Body of pancreas (tissue), 4 donors: ENCODE measurements at regions not wholly inside any gene's neighbourhood (a gene's known extent, or its start where the extent isn't known, plus 50 kb on each side); places are given as distances from the start of the nearest gene placed in this dataset.

Experiments
- ATAC-seq: fragments of 150-250 bp; one replicate; pipeline ENCODE4 v1.9.1; 2016
- DNase-seq, 4 donors: peaks; one replicate each; pipeline ENCODE4 v3.0.0-alpha.2; 2019
- H3K27ac ChIP-seq, 4 donors: fragments of 200-600 bp; sonication (generic); 1 replicate in 3 of 4; 2 replicates in 1 of 4; pipeline versions ENCODE4 v1.5.1 to v1.6.1; 2016 to 2019; ENCODE audit warnings: mild to moderate bottlenecking in 1 of 4, mixed read lengths in 1 of 4, moderate library complexity in 1 of 4
- H3K27me3 ChIP-seq, 2 donors: fragments of 200-600 bp; sonication (generic); one replicate each; pipeline ENCODE4 v1.6.0; 2016; ENCODE audit warnings: mild to moderate bottlenecking in 1 of 2
- H3K36me3 ChIP-seq, 2 donors: fragments of 200-600 bp; sonication (generic); replicated peaks in 1 of 2; 2 replicates each; pipeline ENCODE4 v1.5.1; 2016; ENCODE audit warnings: low read depth in 2 of 2; ENCODE audit not compliant: insufficient read depth in 1 of 2
- H3K4me1 ChIP-seq: fragments of 200-600 bp; sonication (generic); one replicate; pipeline ENCODE4 v1.6.0; 2016
- H3K4me3 ChIP-seq, 2 donors: fragments of 200-600 bp; sonication (generic); 1 replicate in 1 of 2; 2 replicates in 1 of 2; pipeline ENCODE4 v1.5.1; 2016 to 2019
- H3K9me3 ChIP-seq, 3 donors: fragments of 200-600 bp; sonication (generic); 1 replicate in 2 of 3; 2 replicates in 1 of 3; pipeline ENCODE4 v1.5.1; 2016
- POLR2A ChIP-seq, 3 donors: fragments of 450-650 bp; IDR thresholded peaks; one replicate each; pipeline ENCODE4 v1.6.1; 2016; ENCODE audit warnings: antibody characterized with exemption in 3 of 3, mild to moderate bottlenecking in 2 of 3
- WGBS, 2 donors: methylation state at CpG; one replicate each; pipeline ENCODE4 v1.1.5; 2017; 5-methylcytosine and 5-hydroxymethylcytosine counted together
- intact Hi-C: fragments of 100-400 bp; cut with DNase I; formaldehyde crosslinking; loops from one replicate; pipeline ENCODE4 v1.15.1; 2023
- TF ChIP-seq, protein P1 (sequence below), 7 experiments: fragments of 450-650 bp in 4 of 7; fragments of 200-600 bp in 3 of 7; sonication (generic) in 3 of 7; IDR thresholded peaks; one replicate each; pipeline ENCODE4 v1.5.1; 2016 to 2019; ENCODE audit warnings: antibody characterized with exemption in 7 of 7

DNA sequence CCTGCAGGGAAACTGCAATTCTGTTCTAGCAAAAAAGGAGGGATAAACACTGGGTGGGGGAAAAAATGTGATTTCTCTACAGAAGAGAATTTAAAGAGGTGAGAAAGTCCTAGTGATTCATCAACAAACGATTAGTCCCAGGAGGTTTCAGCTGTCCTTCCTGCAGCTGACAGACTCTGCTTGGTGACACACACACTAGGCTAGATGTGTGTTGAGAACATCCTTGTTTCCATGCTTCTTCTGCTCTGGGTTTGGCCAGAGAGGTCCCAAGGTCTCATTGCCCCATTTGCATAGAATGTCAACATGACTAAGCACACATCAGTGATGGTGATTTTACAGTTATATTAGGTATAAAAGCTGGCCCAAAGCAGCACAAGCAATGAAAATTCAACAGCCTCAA, 258.3 kb downstream of the NFATC2 start:
- H3K27ac ChIP-seq = no peak overlapping the region
- 32 to 36% methylated on average over 1 of the region's 1 CpG for WGBS, 2 donors
- no peak for DNase-seq
- H3K36me3 ChIP-seq = no peaks in the 10 kb centered on the region
- ATAC-seq = no peak
- TF ChIP-seq, protein P1, sequence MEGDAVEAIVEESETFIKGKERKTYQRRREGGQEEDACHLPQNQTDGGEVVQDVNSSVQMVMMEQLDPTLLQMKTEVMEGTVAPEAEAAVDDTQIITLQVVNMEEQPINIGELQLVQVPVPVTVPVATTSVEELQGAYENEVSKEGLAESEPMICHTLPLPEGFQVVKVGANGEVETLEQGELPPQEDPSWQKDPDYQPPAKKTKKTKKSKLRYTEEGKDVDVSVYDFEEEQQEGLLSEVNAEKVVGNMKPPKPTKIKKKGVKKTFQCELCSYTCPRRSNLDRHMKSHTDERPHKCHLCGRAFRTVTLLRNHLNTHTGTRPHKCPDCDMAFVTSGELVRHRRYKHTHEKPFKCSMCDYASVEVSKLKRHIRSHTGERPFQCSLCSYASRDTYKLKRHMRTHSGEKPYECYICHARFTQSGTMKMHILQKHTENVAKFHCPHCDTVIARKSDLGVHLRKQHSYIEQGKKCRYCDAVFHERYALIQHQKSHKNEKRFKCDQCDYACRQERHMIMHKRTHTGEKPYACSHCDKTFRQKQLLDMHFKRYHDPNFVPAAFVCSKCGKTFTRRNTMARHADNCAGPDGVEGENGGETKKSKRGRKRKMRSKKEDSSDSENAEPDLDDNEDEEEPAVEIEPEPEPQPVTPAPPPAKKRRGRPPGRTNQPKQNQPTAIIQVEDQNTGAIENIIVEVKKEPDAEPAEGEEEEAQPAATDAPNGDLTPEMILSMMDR (IDR thresholded peaks at IDR 0.05) = no peak
- TF ChIP-seq POLR2A (IDR thresholded peaks at IDR 0.05) = no peak
- intact Hi-C loops = no loop called here
- H3K9me3 ChIP-seq = no peaks in the 10 kb centered on the region
- H3K27me3 ChIP-seq = no peaks in the 10 kb centered on the region
- H3K4me3 ChIP-seq = no peak overlapping the region
- H3K4me1 ChIP-seq = no peaks in the 10 kb centered on the region

DNA sequence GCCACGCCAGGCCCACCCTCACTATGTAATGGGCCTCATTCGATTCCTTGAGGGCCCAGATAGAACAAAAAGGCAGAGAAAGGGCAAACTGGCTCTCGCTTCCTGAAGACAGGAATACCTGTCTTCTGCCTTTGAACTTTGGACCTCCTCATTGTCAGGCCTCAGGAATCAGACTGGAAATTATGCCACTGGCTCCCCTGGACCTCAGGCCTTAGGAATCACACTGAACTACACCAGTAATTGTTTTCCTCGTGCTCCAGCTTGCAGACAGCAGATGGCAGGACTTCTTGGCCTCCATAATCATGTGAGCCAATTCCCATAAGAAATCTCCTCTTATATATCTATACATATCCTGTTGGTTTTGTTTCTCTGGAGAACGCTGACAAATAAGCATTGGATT, 258.6 kb upstream of the KCNG1 start:
- no peak overlapping the region for H3K4me3 ChIP-seq
- no peaks in the 10 kb centered on the region for H3K27me3 ChIP-seq
- no peak for TF ChIP-seq POLR2A (IDR thresholded peaks at IDR 0.05)
- TF ChIP-seq, protein P1 (IDR thresholded peaks at IDR 0.05) = no peak
- no peaks in the 10 kb centered on the region for H3K36me3 ChIP-seq
- H3K9me3 ChIP-seq = no peaks in the 10 kb centered on the region
- intact Hi-C loops = no loop called here
- no peak overlapping the region for H3K27ac ChIP-seq
- WGBS, 2 donors = 70 to 82% methylated on average over 5 of the region's 5 CpGs
- no peaks in the 10 kb centered on the region for H3K4me1 ChIP-seq
- DNase-seq = no peak
- ATAC-seq = no peak

DNA sequence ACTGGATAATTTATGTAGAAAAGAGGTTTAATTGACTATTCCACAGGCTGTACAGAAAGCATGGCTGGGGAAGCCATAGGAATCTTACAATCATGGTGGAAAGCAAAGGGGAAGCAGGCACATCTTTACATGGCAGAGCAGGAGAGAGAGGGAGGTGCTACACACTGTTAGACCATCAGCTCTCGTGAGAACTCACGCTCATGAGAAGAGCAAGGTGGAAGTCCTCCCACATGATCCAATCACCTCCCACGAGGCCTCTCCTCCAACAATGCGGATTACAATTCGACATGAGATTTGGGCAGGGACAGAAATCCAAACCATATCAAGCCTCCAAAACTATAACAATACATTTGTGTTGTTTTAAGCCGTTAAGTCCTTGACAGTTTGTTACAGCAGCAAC, 257.1 kb upstream of the KCNG1 start:
- WGBS, 2 donors = 72 to 73% methylated on average over 6 of the region's 6 CpGs
- no peaks in the 10 kb centered on the region for H3K27me3 ChIP-seq
- TF ChIP-seq, protein P1 (IDR thresholded peaks at IDR 0.05) = no peak
- TF ChIP-seq POLR2A (IDR thresholded peaks at IDR 0.05) = no peak
- ATAC-seq (no peak), DNase-seq (no peak)
- no peaks in the 10 kb centered on the region for H3K4me1 ChIP-seq
- no peak overlapping the region for H3K4me3 ChIP-seq
- intact Hi-C loops = no loop called here
- H3K36me3 ChIP-seq = no peaks in the 10 kb centered on the region
- no peak overlapping the region for H3K27ac ChIP-seq
- no peaks in the 10 kb centered on the region for H3K9me3 ChIP-seq

DNA sequence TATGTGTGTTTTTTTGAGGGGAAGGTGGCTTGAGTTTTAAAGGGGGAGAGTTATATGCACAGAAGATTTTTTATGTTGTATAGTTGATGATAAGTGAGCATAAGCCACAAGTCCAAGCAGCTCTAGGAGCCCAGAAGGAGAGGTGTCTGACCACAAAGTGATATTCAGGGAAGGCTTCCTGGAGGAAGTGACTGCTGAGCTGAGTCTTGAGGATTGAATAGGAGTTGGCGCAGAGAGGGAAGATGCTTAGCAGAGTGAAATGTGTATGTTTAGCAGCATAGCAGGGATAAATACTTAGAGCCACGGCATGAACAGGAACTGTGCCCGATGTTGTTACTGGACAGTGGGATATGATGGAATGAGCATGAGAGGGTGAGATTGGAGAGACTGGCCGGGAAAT, 255.1 kb upstream of the KCNG1 start:
- Histone ChIP-seq H3K27ac (no peak overlapping the region), H3K36me3 (no peaks in the 10 kb centered on the region), H3K9me3 (no peaks in the 10 kb centered on the region), H3K27me3 (no peaks in the 10 kb centered on the region), H3K4me3 (no peak overlapping the region), H3K4me1 (no peaks in the 10 kb centered on the region)
- intact Hi-C loops = no loop called here
- DNase-seq (no peak), ATAC-seq (no peak)
- WGBS, 2 donors = 75% methylated on average over 4 of the region's 4 CpGs
- no peak for TF ChIP-seq POLR2A (IDR thresholded peaks at IDR 0.05)
- TF ChIP-seq, protein P1 (IDR thresholded peaks at IDR 0.05) = no peak

DNA sequence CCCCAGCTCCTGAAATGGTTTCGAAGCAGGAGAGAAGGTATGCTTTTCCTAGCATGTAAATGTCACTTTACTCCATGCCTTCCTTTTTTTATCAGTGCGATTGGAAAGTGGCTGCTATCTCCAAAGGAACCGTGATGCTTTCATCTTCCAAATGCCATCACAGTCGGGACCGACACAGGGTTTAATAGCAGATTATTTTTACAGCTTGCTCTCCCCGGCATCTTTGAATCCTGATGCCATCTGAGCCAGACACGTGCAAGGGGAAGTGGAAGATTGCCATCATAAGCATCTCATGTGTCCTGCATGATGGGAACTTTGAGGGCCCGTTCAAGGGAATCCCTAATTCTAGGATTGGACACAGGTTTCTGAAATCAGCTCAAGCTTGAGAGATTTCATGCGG, 253.4 kb upstream of the KCNG1 start:
- ATAC-seq = no peak
- H3K27ac ChIP-seq = no peak overlapping the region
- 50 to 56% methylated on average over 9 of the region's 9 CpGs for WGBS, 2 donors

More for the DNA sequence above, 253.4 kb upstream of the KCNG1 start:
- intact Hi-C loops = no loop called here
- H3K27me3 ChIP-seq = no peaks in the 10 kb centered on the region
- no peak for TF ChIP-seq POLR2A (IDR thresholded peaks at IDR 0.05)
- TF ChIP-seq, protein P1 (IDR thresholded peaks at IDR 0.05) = no peak
- no peaks in the 10 kb centered on the region for H3K36me3 ChIP-seq
- no peaks in the 10 kb centered on the region for H3K9me3 ChIP-seq
- no peak for DNase-seq
- H3K4me1 ChIP-seq = no peaks in the 10 kb centered on the region
- H3K4me3 ChIP-seq = no peak overlapping the region
